Panc1 (cell line): ENCODE measurements at regions not wholly inside any gene's neighbourhood (a gene's known extent, or its start where the extent isn't known, plus 50 kb on each side); places are given as distances from the start of the nearest gene placed in this dataset.

ENCODE experiments used
- POLR2AphosphoS5 ChIP-seq: IDR thresholded peaks from 2 replicates; pipeline ENCODE4 v1.6.1; 2012; ENCODE audit warnings: mild to moderate bottlenecking, low read depth, low read length, moderate library complexity
- TF ChIP-seq, protein P1 (sequence below): fragments of 450-650 bp; IDR thresholded peaks from 2 replicates; pipeline ENCODE4 v1.5.1; 2017; ENCODE audit warnings: mild to moderate bottlenecking

DNA sequence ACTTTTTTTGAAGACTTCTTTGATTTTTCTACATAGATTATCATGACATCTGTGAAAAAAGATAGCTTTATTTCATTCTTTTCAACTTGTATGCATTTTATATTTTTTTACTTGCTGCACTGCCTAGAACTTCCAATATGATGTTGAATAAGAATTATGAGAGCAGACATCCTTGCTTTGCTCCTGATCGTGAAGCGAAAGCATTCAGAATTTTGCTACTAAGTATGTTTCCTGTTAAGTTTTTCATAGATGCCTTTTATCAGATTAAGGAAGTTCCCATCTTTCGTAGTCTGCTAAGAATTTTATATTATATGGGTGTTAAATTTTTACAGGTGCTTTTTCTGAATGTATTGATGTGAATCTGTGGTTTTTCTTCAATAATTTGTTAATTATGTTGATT is 163.4 kb upstream of the GADL1 start:
- TF ChIP-seq, protein P1, sequence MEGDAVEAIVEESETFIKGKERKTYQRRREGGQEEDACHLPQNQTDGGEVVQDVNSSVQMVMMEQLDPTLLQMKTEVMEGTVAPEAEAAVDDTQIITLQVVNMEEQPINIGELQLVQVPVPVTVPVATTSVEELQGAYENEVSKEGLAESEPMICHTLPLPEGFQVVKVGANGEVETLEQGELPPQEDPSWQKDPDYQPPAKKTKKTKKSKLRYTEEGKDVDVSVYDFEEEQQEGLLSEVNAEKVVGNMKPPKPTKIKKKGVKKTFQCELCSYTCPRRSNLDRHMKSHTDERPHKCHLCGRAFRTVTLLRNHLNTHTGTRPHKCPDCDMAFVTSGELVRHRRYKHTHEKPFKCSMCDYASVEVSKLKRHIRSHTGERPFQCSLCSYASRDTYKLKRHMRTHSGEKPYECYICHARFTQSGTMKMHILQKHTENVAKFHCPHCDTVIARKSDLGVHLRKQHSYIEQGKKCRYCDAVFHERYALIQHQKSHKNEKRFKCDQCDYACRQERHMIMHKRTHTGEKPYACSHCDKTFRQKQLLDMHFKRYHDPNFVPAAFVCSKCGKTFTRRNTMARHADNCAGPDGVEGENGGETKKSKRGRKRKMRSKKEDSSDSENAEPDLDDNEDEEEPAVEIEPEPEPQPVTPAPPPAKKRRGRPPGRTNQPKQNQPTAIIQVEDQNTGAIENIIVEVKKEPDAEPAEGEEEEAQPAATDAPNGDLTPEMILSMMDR: no peak
- no peak for TF ChIP-seq POLR2AphosphoS5
